Smooth muscle cell (in vitro differentiated cells): ENCODE measurements at regions not wholly inside any gene's neighbourhood (a gene's known extent, or its start where the extent isn't known, plus 50 kb on each side); places are given as distances from the start of the nearest gene placed in this dataset.

Experiments used
- DNase-seq: peaks from one replicate; lab custom pipeline; 2025; ENCODE audit not compliant: unreplicated experiment; lab: John Stamatoyannopoulos, UW
- H2AFZ ChIP-seq: fragments of 200-600 bp; sonication (generic); 2 replicates; pipeline ENCODE4 v1.6.0; 2016; ENCODE audit warnings: antibody characterized with exemption, low read depth, mild to moderate bottlenecking
- H3F3A ChIP-seq: fragments of 200-600 bp; sonication (generic); 2 replicates; pipeline ENCODE4 v1.6.0; 2017; ENCODE audit warnings: antibody characterized with exemption, low read depth
- H3K27ac ChIP-seq: fragments of 200-600 bp; sonication (generic); 2 replicates; pipeline ENCODE4 v1.5.1; 2016; ENCODE audit warnings: low read depth, mild to moderate bottlenecking
- H3K27me3 ChIP-seq: fragments of 200-600 bp; sonication (generic); 2 replicates; pipeline ENCODE4 v1.6.1; 2016; ENCODE audit warnings: low read depth, mild to moderate bottlenecking
- H3K36me3 ChIP-seq: fragments of 200-600 bp; sonication (generic); 2 replicates; pipeline ENCODE4 v1.5.1; 2016; ENCODE audit warnings: low read depth
- H3K4me1 ChIP-seq: fragments of 200-600 bp; sonication (generic); 2 replicates; pipeline ENCODE4 v1.5.1; 2016; ENCODE audit warnings: low read depth
- H3K4me2 ChIP-seq: fragments of 200-600 bp; sonication (generic); 2 replicates; pipeline ENCODE4 v1.6.0; 2016; ENCODE audit warnings: mild to moderate bottlenecking
- H3K4me3 ChIP-seq: fragments of 200-600 bp; sonication (generic); 2 replicates; pipeline ENCODE4 v1.5.1; 2016; ENCODE audit warnings: mild to moderate bottlenecking
- H3K79me2 ChIP-seq: fragments of 200-600 bp; sonication (generic); 2 replicates; pipeline ENCODE4 v1.6.0; 2016; ENCODE audit warnings: low read depth, mild to moderate bottlenecking
- H3K9ac ChIP-seq: fragments of 200-600 bp; sonication (generic); 2 replicates; pipeline ENCODE4 v1.6.0; 2016; ENCODE audit warnings: low read depth
- H3K9me3 ChIP-seq: fragments of 200-600 bp; sonication (generic); replicated peaks from 2 replicates; pipeline ENCODE4 v1.5.1; 2016; ENCODE audit warnings: low read depth
- H4K20me1 ChIP-seq: fragments of 200-600 bp; sonication (generic); 2 replicates; pipeline ENCODE4 v1.6.0; 2016; ENCODE audit warnings: low read depth
- CTCF ChIP-seq: fragments of 200-600 bp; sonication (generic); IDR thresholded peaks from 2 replicates; pipeline ENCODE4 v1.5.1; 2017; ENCODE audit warnings: borderline replicate concordance, mild to moderate bottlenecking, antibody characterized with exemption; ENCODE audit not compliant: insufficient read depth, poor library complexity, severe bottlenecking
- WGBS: methylation state at CpG from one replicate; pipeline ENCODE4 v1.1.7; 2016; ENCODE audit warnings: low lambda C conversion rate; 5-methylcytosine and 5-hydroxymethylcytosine counted together

GRCh38 chr7:69199041-69199440 is 399.2 kb upstream of the AUTS2 start:
- Histone ChIP-seq H3K27me3 (no peaks in the 10 kb centered on the region), H3K4me3 (no peak overlapping the region), H3K79me2 (no peaks in the 10 kb centered on the region), H3K4me1 (no peaks in the 10 kb centered on the region), H2AFZ (no peak overlapping the region), H3F3A (no peaks in the 10 kb centered on the region), H3K9ac (no peak overlapping the region), H3K9me3 (no peaks in the 10 kb centered on the region), H3K27ac (no peak overlapping the region), H3K4me2 (no peak overlapping the region), H3K36me3 (no peaks in the 10 kb centered on the region), H4K20me1 (no peaks in the 10 kb centered on the region)
- 91% methylated on average over 5 of the region's 5 CpGs for whole genome bisulfite sequencing
- no peak for DNase-seq
- TF ChIP-seq CTCF = no peak

GRCh38 chr7:69199661-69200060 is 398.6 kb upstream of the AUTS2 start:
- Histone ChIP-seq H3K4me2 (no peak overlapping the region), H3K9ac (no peak overlapping the region), H3K9me3 (no peaks in the 10 kb centered on the region), H3K27ac (no peak overlapping the region), H3K4me1 (no peaks in the 10 kb centered on the region), H4K20me1 (no peaks in the 10 kb centered on the region), H3F3A (no peaks in the 10 kb centered on the region), H3K4me3 (no peak overlapping the region), H3K36me3 (no peaks in the 10 kb centered on the region), H3K79me2 (no peaks in the 10 kb centered on the region), H3K27me3 (no peaks in the 10 kb centered on the region), H2AFZ (no peak overlapping the region)
- no peak for TF ChIP-seq CTCF
- no peak for DNase-seq
- WGBS = 78% methylated on average over 1 of the region's 1 CpG

GRCh38 chr7:69203871-69204270 is 394.4 kb upstream of the AUTS2 start:
- Histone ChIP-seq H3K4me3 (no peak overlapping the region), H3K27me3 (peaks cover 9% of the 10 kb centered on the region), H3K79me2 (no peaks in the 10 kb centered on the region), H3K4me1 (no peaks in the 10 kb centered on the region), H3K36me3 (no peaks in the 10 kb centered on the region), H3K27ac (no peak overlapping the region), H4K20me1 (no peaks in the 10 kb centered on the region), H2AFZ (no peak overlapping the region), H3K4me2 (no peak overlapping the region), H3K9me3 (no peaks in the 10 kb centered on the region), H3K9ac (no peak overlapping the region), H3F3A (no peaks in the 10 kb centered on the region)
- TF ChIP-seq CTCF = no peak
- no peak for DNase-seq
- 85% methylated on average over 2 of the region's 2 CpGs for WGBS

- Histone ChIP-seq H2AFZ (no peak overlapping the region), H3K27me3 (peaks cover 9% of the 10 kb centered on the region), H3K27ac (no peak overlapping the region), H3K9ac (no peak overlapping the region), H4K20me1 (no peaks in the 10 kb centered on the region), H3K36me3 (no peaks in the 10 kb centered on the region), H3K79me2 (no peaks in the 10 kb centered on the region), H3K9me3 (no peaks in the 10 kb centered on the region), H3F3A (no peaks in the 10 kb centered on the region), H3K4me3 (no peak overlapping the region), H3K4me1 (no peaks in the 10 kb centered on the region), H3K4me2 (no peak overlapping the region)
- no peak for TF ChIP-seq CTCF
- 76% methylated on average over 3 of the region's 3 CpGs for WGBS
- no peak for DNase-seq
Observed at GRCh38 chr7:69204943-69205342, 393.3 kb upstream of the AUTS2 start.
